ENCODE measurements at regions not wholly inside any gene's neighbourhood (a gene's known extent, or its start where the extent isn't known, plus 50 kb on each side); places are given as distances from the start of the nearest gene placed in this dataset.
"Not testable (repeated sequence)": the region's sequence is repeated elsewhere in the genome, so short reads cannot be mapped to it uniquely, and the experiment has no call there.

- not testable (repeated sequence) for DNase-seq
These were observed 167.0 kb downstream of the FOXD2 start for GRCh38 chr1:47604869-47605268.

- no peak for DNase-seq
These were observed 170.5 kb downstream of the FOXD2 start for GRCh38 chr1:47608296-47608875.

GRCh38 chr1:47611992-47612391 lies 174.1 kb downstream of the FOXD2 start:
- DNase-seq: no peak

- DNase-seq: no peak
These were observed 175.0 kb downstream of the FOXD2 start for GRCh38 chr1:47612819-47613218.

- no peak for DNase-seq
These were observed 178.2 kb downstream of the FOXD2 start for GRCh38 chr1:47616036-47616435.

- no peak for DNase-seq
These were observed 179.1 kb downstream of the FOXD2 start for GRCh38 chr1:47616906-47617305.

- DNase-seq: no peak
These were observed 179.8 kb downstream of the FOXD2 start for GRCh38 chr1:47617381-47618221.

- no peak for DNase-seq
These were observed 180.4 kb downstream of the FOXD2 start for GRCh38 chr1:47618222-47618720.

- no peak for DNase-seq
These were observed 181.0 kb downstream of the FOXD2 start for GRCh38 chr1:47618830-47619229.

GRCh38 chr1:47621483-47621882 lies 183.6 kb downstream of the FOXD2 start:
- DNase-seq: no peak

GRCh38 chr1:47621977-47622376 lies 184.1 kb downstream of the FOXD2 start:
- no peak for DNase-seq

- no peak for DNase-seq
These were observed 185.1 kb downstream of the FOXD2 start for GRCh38 chr1:47622776-47623556.

GRCh38 chr1:47623557-47623940 lies 185.7 kb downstream of the FOXD2 start:
- no peak for DNase-seq

GRCh38 chr1:47624531-47624930 lies 186.7 kb downstream of the FOXD2 start:
- DNase-seq: no peak

GRCh38 chr1:47627016-47627415 lies 189.2 kb downstream of the FOXD2 start:
- DNase-seq: no peak

GRCh38 chr1:47627471-47628370 lies 189.9 kb downstream of the FOXD2 start:
- no peak for DNase-seq

GRCh38 chr1:47629201-47629600 lies 191.4 kb downstream of the FOXD2 start:
- DNase-seq: no peak

GRCh38 chr1:47630346-47630745 lies 192.5 kb downstream of the FOXD2 start:
- DNase-seq: no peak

- no peak for DNase-seq
These were observed 193.7 kb downstream of the FOXD2 start for GRCh38 chr1:47631411-47631995.

GRCh38 chr1:47635111-47635510 lies 197.3 kb downstream of the FOXD2 start:
- no peak for DNase-seq

- DNase-seq: no peak
These were observed 197.8 kb downstream of the FOXD2 start for GRCh38 chr1:47635597-47635996.

- DNase-seq: no peak
These were observed 199.4 kb downstream of the FOXD2 start for GRCh38 chr1:47637111-47637685.
